ENCODE measurements at regions not wholly inside any gene's neighbourhood (a gene's known extent, or its start where the extent isn't known, plus 50 kb on each side); places are given as distances from the start of the nearest gene placed in this dataset.

GRCh38 chr13:61600360-61601033 lies 184.8 kb upstream of the PCDH20 start:
- TF ChIP-seq CTCF (IDR thresholded peaks at IDR 0.05; ENCODE audit: insufficient read depth, low read length, poor library complexity, severe bottlenecking): no peak
- no peak for TF ChIP-seq EZH2phosphoT487 (conservative IDR thresholded peaks at IDR 0.05; ENCODE audit: low read length)

Data from SU-DHL-6 (cell line).